22Rv1 (cell line): ENCODE measurements at regions not wholly inside any gene's neighbourhood (a gene's known extent, or its start where the extent isn't known, plus 50 kb on each side); places are given as distances from the start of the nearest gene placed in this dataset.

Source experiments
- H3K27ac ChIP-seq: fragments of 450-650 bp; 2 replicates; pipeline ENCODE4 v1.5.1; 2017
- ZFX ChIP-seq: fragments of 450-650 bp; IDR thresholded peaks from 2 replicates; pipeline ENCODE4 v1.6.1; 2017; ENCODE audit warnings: antibody characterized with exemption, borderline replicate concordance
- TF ChIP-seq, protein P1 (sequence below): fragments of 450-650 bp; IDR thresholded peaks from 2 replicates; pipeline ENCODE4 v1.5.1; 2017; ENCODE audit warnings: mild to moderate bottlenecking

DNA sequence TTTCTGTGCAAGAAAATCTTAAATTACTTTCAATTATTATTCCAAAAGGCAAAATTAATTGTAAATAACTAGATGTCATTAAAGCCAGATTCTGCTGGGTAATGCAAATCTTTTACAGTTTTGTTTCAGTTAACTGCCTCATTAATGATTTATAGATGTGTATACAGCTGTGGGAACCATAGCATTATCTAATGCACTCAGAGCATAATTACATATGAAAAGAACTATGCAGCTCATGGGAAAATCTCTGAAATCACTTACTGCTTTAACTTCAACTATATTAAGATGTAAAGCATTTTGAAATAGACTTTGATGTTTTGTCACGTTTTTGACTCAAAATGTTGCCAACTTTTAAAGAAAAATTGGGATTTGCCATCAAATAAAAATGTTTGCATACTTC, 630.3 kb upstream of the KLHL4 start:
- no peak overlapping the region for H3K27ac ChIP-seq
- no peak for TF ChIP-seq ZFX
- TF ChIP-seq, protein P1, sequence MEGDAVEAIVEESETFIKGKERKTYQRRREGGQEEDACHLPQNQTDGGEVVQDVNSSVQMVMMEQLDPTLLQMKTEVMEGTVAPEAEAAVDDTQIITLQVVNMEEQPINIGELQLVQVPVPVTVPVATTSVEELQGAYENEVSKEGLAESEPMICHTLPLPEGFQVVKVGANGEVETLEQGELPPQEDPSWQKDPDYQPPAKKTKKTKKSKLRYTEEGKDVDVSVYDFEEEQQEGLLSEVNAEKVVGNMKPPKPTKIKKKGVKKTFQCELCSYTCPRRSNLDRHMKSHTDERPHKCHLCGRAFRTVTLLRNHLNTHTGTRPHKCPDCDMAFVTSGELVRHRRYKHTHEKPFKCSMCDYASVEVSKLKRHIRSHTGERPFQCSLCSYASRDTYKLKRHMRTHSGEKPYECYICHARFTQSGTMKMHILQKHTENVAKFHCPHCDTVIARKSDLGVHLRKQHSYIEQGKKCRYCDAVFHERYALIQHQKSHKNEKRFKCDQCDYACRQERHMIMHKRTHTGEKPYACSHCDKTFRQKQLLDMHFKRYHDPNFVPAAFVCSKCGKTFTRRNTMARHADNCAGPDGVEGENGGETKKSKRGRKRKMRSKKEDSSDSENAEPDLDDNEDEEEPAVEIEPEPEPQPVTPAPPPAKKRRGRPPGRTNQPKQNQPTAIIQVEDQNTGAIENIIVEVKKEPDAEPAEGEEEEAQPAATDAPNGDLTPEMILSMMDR, result no peak

- no peak for TF ChIP-seq ZFX
- TF ChIP-seq, protein P1, result no peak
- H3K27ac ChIP-seq, result no peak overlapping the region
These were observed 607.6 kb upstream of the KLHL4 start for GRCh38 chrX:86910027-86910426.

DNA sequence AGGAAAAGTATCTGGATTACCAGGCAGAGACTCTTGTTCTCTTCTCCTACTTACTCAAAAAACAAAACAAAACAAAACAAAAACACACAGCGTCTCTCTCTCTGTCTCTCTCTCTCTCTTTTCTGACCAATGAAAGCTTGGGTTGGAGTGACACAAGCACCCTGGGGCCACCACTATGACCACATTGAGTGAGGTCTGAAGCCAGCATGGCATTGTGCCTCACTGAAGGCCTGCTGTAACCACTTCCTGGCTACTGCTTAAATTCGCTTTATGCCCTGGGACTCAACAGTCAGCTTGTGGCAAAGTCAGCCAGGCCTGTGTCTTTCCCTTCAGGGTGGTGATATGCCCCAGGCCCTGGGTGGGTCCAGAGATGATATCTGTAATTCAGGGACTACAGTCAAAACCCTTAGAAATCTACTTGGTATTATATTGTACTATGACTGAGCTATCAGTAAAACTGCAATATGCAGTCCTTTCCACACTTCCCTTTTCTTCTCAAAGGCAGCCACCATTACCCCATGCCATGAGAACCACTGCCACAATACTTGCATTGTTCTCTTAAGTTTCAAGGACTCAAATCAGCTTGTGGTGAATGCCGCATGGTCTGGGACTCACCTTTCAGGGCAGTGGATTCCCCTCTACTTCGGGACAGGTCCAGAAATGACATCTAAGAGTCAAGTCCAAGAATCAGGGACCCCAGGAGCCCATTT, 606.8 kb upstream of the KLHL4 start:
- no peak overlapping the region for H3K27ac ChIP-seq
- no peak for TF ChIP-seq ZFX
- TF ChIP-seq, protein P1, result no peak

GRCh38 chrX:86914569-86914968, 603.0 kb upstream of the KLHL4 start:
- TF ChIP-seq, protein P1, result no peak
- TF ChIP-seq ZFX, result no peak
- no peak overlapping the region for H3K27ac ChIP-seq

DNA sequence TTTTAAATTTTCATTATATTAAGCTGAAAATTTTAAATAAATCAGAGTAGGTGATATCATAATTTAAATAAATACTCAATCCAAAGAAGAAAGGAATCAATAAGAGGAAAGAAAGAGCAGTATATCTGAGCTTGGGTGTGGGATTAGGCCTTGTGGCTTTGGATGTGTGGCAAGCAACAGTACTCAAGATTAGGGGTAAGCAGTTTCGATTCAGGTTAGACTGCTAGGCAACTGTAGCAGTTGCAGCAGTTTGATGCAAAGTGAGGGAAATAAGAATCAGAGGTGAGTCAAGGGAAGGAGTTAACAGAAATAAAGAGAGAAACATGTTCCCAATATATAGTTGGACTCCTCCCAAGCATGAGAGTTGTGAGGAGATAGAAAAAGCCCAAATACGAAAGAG, 599.6 kb upstream of the KLHL4 start:
- H3K27ac ChIP-seq, result no peak overlapping the region
- TF ChIP-seq, protein P1, result no peak
- no peak for TF ChIP-seq ZFX

GRCh38 chrX:86930419-86930818, 587.2 kb upstream of the KLHL4 start:
- H3K27ac ChIP-seq, result peak overlapping the region; percentile 35
- TF ChIP-seq, protein P1, result no peak
- no peak for TF ChIP-seq ZFX

GRCh38 chrX:86935988-86936387, 581.6 kb upstream of the KLHL4 start:
- H3K27ac ChIP-seq, result no peak overlapping the region
- TF ChIP-seq, protein P1, result no peak
- TF ChIP-seq ZFX, result no peak
